GM21526 (cell line): ENCODE measurements at regions not wholly inside any gene's neighbourhood (a gene's known extent, or its start where the extent isn't known, plus 50 kb on each side); places are given as distances from the start of the nearest gene placed in this dataset.
"Not testable (repeated sequence)": the region's sequence is repeated elsewhere in the genome, so short reads cannot be mapped to it uniquely, and the experiment has no call there.

ENCODE experiments used
- ATAC-seq: cut with Tn5 transposase; IDR thresholded peaks from one replicate; pipeline ENCODE4 v1.9.1; 2021; ENCODE audit warnings: moderate library complexity; ENCODE audit not compliant: unreplicated experiment, low FRiP score

DNA sequence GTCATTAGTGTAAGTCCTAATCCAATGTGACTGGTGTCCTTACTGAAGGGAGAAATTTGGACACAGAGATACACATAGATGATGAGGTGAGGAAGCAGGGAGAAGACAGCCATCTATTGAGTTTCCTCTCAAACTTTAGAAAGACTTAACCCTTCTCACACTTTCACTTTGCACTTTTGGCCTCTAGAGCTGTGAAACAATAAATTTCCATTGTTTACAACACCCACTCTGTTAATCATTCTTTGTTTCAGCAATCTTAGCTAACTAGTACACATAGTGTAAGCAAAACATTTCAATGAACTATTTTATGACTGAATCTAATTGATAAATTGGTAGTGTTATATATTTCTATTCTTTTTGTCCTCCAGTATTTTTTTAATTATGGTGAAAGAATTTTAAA is 1092.8 kb upstream of the POT1 start:
- ATAC-seq: no peak

DNA sequence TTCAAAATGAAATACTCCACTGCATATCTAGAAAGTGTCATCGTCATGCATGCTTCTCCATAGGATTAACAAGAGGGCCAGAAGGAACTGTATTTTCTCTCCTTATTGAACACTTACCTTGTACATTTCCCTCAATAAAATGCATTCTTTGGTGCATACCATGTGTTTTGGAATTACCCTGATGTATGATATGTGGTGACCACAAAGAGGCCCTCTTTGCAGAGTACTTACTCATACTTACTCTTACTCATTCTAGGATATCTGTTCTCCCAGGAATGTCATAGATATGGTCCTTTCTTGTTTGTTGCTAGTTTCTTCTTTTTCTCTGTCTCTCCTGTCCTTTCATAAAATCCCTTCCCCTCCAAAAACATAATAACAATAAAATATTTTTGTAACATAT is 1087.1 kb upstream of the POT1 start:
- ATAC-seq: no peak

DNA sequence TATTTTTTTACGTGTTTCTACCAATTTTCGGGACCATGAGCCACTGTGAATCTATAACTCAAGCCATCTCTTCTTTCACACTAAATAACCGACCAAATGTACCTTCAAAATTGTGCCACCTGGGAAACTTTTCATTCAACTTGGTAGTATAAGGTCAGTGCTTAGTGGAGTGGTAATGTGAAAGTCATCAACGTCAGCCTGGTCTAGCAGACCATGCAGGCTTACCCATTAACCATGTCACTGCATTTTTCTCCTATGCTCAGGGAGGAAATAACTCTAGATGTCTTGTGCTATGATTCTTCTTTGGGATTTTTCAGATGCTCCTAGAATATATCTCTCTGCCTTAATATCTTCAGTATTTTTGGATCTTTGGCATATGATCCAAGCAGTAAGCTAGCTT is 1075.4 kb upstream of the POT1 start:
- ATAC-seq: no peak

DNA sequence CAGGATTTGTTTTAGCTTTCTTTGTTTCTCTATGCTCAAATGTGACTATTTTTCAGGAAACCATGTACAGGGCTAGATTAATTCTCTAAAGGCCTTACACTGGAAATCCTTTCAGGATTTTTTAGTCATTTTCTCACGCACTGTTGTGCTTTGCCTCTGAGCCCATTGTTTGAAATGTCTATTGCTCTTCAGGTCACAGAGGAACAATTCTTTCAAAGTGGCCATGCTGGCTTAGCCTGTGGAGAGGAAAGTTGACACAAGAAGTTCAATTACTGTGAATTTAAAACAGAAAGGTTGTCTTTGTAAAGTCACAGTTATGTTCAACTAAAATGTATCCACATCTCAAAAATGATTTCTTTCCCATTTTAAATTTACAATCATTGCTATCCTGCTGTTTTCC is 1071.7 kb upstream of the POT1 start:
- ATAC-seq: no peak

DNA sequence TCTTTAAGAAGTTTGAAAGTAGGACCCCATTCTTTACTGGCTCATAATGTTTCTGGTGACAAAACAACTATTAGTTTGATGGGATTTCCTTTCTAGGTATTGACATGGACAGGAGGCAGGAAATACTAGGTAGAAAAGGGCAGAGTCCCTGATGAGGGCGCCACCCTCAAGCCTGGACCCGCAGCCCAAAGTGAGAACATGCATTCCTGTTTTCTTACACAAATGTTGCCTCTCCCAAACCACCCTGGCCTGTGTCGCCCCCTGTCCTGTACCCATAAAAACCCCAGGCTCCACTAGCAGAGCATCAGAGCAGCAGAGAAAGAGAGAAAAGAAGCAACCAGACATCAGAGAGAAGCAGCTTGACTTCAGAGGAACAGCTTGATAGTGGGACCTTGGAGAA is 1055.2 kb upstream of the POT1 start:
- ATAC-seq: no peak

DNA sequence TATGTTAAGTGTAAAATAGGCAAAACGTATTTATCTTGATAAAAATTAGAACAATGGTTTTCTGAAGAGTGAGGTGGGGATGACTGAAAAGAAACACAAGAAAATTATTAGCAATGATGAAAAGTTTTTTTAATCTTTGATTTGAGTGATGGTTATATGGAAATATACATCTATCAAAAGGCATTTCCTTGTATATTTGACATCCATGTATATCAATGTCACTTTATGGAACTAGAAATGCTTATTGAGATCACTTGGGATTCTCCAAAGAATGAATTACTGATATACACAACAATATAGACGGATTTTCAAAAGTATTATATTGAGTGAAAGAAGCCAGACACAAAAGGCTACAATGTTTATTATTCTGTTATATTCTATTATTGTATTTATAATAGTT is 1042.0 kb upstream of the POT1 start:
- ATAC-seq: no peak

DNA sequence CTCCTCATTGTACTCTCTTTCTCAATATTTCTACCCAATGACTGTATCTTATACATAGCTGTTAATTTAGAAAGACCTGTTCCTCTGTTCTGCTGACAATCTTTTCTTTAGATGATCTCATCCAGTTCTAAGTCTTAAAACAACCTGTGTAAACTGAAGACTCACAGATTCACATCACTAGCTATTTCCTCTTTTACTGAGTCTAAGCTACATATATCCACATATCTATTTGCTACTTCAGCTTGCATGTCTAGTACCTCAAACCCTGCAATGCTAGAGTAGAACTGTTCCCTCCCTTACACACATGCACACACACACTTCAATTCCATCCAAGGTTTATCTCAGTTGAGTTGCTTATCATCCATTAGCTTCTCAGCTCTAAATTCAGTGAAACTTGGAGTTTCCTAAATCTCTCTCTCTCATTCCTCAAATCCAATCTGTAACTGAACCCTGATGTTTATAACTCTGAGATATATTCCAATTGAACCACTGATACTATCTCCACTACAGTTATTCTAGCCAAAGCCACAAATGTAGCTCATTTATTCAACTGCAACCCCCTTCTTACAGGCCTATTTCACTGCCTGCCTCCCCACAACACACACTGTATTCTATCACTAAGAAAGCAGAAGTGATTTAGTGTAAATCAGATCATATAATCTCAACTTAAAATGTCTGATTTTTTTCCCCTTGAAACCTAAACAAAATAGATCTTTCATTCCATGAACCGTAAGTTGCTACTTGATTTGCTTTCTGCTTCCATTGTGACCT is 1036.8 kb upstream of the POT1 start:
- ATAC-seq: no peak

DNA sequence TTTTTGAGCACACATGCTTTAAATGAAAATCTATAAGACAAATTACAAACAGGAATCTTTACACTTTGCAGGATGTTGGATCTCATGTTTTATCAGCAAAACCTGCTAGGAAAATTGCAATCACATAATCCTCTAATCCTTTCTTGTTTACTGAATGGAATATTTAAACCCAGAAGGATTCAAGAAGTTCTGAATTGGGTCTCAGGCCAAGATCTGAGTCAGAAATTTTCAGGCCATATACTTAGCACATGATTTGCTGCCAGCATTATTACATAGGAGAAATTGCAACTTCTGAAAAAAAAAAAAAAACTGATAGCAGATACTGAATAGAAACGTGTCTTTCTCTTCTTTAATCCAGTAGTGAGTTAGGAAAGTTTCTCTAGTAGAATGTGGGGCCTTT is 1005.3 kb upstream of the POT1 start:
- no peak for ATAC-seq

DNA sequence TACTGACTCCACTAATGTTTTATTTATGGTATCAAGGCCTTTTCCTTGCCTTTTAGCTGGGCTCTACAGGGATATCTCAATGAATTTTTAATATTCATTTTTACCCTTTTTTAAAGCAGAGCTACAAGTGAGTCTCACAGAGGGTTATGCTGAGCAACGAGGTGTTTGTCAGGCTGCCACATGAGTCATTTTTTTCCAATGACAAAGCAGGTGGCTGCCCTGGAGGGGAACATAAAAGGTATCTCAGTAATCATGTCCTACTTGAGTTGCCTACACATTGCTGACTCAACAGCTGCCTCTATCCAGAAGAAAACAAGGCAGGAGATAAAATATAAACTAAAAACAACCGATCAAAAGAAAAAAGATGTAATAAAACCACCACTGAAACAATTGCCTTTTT is 1004.9 kb upstream of the POT1 start:
- ATAC-seq: no peak

DNA sequence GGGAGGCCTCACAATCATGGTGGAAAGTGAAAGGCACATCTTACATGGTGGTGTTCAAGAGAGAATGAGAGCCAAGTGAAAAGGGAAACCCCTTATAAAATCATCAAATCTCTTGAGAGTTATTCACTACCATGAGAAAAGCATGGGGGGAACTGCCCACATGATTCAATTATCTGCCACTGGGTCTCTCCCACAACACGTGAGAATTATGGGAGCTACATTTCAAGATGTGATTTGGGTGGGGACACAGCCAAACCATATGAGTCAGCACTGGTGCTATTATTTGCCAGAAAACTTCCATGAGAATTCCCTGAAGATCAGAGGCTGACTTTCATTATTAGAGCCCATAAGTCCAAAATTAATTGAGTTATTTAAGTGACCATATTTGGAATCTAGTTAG is 1001.2 kb upstream of the POT1 start:
- ATAC-seq: no peak

DNA sequence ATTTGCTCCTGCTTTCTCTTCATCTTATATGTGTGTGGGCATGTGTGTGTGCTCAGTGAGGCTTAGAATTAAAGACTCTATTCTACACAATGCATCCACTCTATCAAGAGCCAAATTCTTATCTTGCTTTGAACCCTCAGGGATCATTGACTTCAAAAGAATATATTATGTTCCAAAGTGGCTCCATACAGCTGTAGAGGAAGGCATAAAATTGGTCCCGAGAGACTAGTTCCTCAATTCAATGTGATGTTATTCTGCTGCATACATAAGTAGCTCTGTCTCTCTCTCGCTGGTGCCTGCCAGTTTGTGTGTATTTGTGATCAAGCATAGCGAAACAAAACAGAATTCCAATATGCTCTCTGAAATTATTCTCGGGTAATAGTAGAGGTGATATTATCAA is 997.9 kb upstream of the POT1 start:
- no peak for ATAC-seq

DNA sequence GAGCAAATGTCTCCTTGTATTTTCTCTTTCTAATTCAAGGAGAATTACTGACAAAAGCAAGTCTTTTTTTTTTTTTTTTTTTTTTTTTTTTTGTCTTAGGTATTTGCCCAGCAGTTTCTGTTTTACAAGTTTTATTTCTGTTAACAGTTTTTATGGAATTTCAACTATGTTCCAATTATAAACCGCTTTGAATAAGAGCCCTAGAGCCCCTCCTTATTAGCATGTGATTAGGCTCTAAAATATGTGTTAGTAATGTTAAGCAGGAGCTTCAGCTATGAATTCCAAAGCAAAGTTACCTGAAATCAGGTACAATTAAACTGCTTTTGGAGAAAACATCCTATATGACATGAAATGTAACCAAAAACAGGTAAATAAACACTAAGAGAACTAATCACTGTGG is 997.0 kb upstream of the POT1 start:
- ATAC-seq: no peak

DNA sequence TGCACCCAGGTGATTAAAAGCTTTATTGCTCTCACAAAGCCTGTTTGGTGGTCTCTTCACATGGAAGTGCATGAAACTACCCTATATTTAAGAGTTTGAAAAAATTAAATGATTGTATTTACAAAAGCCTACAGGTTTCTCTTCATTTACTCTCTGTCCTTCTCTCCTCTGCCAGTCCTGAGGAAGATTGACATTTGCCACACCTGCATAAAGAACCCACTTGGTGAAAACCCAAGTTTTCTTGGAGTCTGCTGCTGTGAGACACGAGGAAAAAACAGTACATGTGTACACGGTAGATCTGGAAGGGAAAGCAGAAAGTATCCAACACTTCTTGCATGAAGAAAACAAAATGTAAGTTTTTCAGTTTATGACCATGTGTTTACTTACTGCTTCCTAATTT is 994.4 kb upstream of the POT1 start:
- no peak for ATAC-seq

DNA sequence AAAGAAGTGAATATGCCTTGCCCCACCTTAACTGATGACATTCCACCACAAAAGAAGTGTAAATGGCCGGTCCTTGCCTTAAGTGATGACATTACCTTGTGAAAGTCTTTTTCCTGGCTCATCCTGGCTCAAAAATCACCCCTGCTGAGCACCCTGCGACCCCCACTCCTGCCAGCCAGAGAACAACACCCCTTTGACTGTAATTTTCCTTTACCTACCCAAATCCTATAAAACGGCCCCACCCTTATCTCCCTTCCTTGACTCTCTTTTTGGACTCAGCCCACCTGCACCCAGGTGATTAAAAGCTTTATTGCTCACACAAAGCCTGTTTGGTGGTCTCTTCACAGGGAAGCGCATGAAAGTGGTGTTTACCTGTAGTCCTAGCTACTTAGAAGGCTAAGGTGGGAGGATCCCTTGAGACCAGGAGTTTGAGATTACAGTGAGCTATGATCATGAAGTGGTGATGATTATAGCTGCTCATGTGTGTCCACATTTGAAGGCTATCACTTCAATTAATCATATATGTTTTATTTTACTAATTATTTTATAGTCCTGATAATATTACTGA is 985.8 kb upstream of the POT1 start:
- not testable (repeated sequence) for ATAC-seq

DNA sequence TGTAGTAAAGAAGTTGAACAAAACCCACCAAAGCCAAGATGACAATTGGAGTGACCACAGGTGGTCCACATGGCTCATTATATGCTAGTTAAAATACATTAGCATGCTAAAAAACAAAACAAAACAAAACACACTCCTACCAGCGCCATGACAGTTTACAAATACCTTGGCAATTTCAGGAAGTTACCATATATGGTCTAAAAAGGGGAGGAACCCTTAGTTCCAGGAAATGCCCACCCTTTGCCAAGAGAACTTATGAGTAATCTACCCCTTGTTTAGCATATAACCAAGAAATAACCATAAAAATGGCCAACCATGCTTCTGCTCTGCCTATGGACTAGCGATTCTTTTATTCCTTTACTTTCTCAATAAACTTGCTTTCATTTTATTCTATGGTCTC is 979.1 kb upstream of the POT1 start:
- ATAC-seq: no peak

DNA sequence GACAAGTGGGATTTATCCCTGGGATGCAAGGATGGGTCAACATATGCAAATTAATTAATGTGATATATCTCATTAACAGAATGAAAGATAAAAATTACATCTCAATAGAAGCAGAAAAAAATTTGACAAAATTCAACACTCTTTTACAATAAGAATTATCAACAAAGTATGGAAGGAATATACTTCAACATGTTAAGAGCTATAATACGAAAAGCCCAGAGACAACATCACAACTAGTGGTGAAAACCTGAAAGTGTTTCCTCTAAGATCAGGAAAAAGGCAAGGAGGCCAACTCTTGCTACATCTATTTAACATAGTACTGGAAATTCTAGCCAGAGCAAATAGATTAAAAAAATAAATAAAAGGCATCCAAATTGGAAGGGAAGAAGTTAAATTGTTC is 970.0 kb upstream of the POT1 start:
- no peak for ATAC-seq

DNA sequence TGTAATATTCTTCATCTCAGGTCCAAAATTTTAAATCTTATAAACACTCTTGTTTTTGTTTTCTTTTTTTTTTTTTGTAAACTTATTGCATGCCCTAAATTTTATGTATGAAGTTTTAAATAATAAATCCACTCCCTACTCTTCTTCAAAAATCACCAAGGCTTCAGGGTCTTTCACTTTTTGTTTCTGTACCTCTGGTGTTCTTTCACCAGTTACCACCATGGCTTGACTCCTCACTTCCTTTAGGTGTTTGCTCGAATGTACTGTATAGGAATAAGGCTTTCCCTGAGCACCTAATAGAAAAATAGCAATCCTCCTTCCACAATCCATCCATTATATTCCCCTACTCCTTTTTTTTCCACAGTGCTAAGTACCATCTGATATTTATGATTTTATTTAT is 962.8 kb upstream of the POT1 start:
- no peak for ATAC-seq

DNA sequence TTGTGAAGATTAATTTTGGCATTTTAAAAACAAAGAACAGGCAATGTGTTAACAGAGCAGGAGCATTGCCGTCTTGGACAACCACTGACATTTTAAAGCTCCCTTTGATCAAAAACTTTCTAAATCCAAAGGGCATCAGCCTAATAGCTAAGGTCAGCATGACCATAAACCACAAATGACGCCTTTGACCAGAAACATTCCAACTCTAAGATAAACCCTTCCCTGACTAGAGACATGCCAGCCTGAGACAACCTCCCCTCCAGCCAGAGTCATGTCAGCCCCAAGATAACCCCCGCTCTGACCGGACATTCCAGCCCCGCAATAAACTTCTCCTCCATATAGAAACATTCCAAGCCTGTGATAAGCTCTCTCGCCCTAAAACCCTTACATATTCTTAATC is 949.4 kb upstream of the POT1 start:
- ATAC-seq: no peak

DNA sequence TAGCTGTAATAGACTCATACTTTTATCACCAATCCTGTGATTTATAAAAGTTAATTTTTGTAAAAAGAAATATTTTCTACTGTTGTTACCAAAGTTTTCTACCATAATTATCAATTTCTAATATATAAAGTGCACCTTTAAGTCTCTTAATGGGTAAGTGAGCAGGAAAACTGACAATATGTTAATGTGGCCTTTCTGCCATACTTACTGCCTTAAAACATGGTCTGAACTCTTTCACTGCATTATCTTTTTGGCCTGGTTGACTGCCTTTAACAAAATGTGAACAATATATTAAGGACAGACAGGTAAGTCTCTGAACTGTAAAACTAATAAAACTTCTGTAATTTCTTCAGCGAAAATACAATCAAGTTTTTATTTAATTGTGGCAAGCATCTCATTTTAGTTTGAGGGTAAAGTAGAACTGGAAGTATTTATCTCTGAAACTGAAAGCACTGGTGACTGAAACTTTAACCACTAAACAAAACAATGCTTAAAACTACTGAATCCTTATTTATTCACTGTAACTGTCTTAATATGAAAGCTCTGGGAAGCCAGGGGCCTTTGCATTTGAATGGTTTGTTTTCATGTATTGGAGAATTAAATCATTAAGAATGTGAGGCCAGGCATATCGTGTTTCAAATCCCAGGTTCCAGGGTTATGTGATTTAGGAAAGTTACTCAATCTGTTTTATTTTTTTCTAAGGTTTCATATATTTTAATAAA is 948.8 kb upstream of the POT1 start:
- no peak for ATAC-seq

DNA sequence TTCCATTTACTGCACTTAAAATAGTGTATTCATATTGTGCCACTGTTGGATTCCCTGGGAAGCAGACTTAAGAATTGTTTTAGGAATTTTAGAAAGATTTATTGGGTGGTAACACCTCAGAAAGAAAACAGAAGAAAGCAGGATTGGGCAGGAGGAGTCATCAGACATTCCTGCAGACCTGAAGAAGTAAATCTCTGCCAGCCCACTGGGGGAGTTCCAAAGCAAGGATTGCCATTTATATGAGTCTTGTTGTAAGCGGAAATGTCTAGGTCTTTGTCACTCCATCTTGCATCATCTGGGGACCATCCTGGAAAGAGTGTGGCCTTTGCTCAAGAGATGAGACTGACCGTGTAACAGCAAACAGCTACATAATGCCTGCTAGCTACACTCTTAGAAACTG is 947.6 kb upstream of the POT1 start:
- ATAC-seq: no peak

DNA sequence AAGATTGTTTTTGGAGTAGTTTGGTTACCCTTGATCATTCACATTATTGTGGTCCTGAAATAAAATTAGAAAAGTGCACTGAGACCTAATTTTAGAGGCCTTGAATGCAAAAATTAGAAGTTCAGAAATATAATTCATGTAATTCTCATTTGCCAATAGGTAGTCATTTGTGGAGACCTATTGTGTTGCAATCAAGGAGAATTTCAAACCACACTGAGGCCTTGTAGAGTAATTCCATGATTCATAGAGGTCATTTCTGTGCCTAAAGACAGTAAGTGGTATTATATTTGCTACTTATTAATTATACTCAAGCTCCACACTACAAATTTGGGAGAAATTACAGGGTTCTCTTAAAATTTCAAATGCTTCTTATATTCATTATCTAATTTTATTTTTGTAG is 946.8 kb upstream of the POT1 start:
- ATAC-seq: no peak

DNA sequence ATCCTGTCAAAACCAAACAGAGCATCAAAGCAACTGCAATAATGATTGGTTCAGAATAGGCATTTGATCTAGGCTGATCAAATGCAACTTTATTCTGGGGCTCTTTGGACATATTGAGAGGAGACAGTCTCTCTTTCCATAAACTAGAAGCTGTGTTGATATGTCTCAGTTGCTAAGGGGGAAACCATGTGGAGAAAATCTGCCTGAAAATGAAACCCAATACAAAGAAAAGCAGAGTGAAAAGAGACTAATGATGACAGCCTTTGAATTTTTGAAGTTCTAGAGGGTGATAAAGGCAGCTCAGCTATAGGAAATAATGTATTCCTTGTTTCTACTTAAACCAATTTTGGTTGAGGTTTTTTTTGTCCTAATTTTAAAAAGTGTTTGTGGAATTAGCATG is 941.8 kb upstream of the POT1 start:
- ATAC-seq: no peak
